GM19438 (cell line): ENCODE measurements at regions not wholly inside any gene's neighbourhood (a gene's known extent, or its start where the extent isn't known, plus 50 kb on each side); places are given as distances from the start of the nearest gene placed in this dataset.
"Not testable (repeated sequence)": the region's sequence is repeated elsewhere in the genome, so short reads cannot be mapped to it uniquely, and the experiment has no call there.

Experiments
- ATAC-seq: cut with Tn5 transposase; IDR thresholded peaks from one replicate; pipeline ENCODE4 v1.9.1; 2021; ENCODE audit warnings: low read depth; ENCODE audit not compliant: unreplicated experiment

DNA sequence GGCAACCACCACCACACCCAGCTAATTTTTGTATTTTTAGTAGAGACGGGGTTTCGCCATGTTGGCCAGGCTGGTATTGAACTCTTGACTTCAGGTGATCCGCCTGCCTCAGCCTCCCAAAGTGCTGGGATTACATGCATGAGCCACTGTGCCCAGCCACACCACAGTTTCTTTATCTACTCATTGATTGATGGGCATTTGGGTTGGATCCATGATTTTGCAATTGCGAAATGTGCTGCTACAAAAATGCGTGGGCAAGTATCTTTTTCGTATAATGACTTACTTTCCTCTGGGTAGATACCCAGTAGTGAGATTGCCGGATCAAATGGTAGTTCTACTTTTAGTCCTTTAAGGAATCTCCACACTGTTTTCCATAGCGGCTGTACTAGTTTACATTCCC, 204.7 kb downstream of the ALDH8A1 start:
- not testable (repeated sequence) for ATAC-seq

DNA sequence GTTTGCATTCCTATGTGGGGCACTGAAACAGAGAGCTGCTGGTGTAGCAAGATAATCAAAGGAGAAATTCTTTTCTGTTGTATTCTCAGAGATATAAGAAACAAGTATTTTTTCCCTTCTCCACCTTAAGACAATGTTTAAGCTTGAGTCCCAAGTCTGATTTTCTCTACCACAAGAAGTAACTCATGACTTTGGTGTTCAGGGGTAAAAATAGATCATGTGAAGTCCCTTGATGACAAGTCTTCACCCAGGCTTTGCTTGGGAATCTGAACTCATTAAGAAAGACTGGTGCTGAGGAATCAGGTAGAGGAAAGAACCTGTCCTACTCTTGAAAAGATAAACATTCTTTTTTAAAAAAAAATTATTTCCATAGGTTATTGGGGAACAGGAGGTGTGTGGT, 205.6 kb downstream of the ALDH8A1 start:
- no peak for ATAC-seq

DNA sequence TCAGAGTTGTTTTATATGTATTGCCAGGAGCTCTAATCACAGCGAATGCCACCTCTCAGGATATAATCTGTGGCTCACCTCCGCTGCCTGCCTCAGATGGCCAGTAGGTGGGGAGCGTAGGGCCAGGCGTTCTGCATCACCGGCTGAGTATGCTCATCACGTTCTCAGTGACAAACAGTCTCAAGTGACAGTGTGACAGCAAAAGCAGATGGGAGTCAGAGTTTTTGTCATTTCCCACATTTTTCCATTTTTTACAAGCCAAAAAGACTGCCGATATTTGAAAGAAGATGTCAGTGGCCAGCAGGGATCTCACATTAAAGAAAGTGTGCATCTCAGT, 208.7 kb downstream of the ALDH8A1 start:
- ATAC-seq, result no peak

DNA sequence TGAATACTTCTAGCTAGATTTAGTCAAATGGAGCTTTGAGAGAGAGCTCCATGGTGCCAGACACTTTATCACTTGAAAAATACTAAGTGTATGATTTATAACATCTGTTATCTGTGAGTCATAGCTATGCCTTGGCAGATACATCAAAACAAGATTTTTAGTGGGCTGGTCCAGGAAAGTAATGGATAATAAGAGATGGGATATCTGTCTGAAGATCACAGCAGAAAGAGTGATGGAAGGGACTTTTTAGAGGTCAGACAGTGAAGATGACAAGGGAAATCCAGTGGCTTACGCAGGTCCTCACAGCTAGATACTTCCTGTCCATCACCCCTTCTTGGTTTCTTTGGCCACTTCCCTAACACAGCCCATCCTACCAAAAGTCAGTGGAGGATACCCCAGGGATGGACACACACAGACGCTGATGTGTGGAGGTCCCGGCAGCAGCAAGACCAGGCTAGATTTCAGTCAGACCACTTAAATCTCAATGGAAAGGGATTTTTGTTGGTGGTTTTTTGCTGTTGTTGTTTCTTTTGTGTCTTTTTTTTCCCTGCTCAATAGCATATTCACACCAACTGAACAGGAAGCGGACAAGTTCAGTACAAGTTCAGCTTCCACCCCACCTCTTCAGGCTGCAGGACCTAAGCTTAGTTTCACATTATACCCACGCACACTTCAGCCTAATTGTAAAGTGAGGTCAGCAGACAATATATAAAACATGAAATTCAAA, 209.3 kb downstream of the ALDH8A1 start:
- ATAC-seq, result no peak

DNA sequence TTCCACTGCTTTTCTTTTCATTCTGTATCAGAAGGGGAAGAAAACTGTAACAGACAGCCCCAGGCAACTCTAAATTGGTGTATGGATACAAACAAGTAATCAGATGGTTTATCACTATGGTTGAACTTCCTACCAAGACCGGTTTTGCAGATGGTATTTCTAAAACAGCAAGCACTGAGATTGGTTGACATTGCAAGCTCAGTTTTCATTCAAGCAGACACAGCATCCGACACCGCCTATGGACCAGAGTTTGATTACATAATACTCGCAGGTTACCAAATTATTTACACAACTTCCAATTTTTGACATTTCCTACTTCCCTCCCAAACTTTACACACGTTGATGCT, 209.9 kb downstream of the ALDH8A1 start:
- no peak for ATAC-seq

DNA sequence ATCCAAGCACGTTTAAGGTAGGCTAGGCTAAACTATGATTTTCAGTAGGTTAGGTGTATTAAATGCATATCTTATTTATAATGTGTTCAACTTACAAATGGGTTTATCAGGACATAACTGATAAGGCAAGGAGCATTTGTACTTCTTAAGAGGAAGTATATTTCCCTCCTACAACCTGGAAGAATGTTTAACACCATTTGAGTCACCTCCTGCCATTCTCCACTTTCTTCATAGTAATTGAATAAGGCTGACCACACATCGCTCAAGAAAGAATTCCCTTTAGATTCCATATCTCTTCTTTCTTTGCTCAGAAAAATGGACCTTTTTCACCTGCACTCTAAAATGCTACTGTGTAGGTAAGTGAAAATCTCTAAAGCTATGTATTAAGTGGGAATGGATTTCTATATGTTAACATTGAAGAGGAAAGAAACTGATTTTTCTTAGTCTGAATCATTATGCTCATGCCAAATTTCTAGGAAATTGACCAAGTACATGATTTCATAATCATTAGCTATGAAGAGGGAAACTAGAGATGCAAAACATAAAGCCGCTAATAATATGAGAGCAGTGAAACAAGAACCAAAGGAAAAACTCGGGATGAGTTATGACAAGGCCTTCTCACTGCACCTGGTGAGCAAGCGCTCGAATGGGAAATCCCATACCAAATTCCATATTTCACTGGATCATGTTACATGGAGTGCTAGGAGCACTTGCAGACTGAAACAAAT, 210.4 kb downstream of the ALDH8A1 start:
- no peak for ATAC-seq

DNA sequence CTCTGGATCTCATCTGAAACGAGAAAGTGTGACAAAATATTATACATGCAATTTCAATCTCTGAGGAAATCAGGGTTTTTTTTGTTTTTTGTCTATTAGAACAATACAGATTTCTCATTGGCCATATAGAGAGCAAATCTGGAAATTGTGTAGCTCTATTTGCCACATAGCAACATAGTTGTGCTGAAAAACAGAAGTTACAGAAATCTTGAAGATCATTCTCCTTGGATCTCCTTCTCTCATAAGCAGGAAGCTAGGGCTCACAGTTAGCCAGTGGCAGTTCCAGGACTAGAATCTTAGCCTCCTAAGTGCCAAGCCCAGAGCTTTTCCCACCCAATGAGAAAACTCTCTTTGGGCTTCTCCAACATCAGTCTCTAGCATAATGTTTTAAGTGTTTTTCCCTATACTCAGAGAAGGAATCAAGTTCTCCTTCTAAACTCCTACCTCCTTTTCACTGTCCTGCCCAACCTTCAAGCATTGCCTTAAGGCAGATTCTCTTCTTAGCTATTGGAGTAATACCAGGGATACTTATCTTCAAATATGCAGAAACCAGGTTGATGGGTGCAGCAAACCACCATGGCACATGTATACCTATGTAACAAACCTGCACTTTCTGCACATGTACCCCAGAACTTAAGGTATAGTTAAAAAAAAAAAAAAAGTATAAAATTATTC, 211.6 kb downstream of the ALDH8A1 start:
- no peak for ATAC-seq

DNA sequence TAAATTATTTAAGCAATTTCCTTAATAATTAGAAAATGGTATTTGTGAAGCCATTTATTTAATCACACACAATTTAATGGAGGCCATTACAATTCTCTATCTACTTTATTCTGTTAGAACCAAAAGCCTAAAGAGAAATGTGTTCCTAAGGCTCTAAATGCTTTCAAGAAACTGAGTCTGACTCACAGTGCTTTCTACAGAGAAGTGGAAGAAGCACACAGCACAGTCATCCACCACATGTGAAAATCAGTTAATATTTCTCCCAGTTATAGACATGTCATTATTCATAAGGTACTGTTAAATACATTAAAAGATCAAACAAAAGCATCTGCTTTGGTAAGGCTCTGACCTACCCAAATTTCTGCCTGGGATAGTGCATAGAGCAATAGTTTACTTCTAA, 214.4 kb downstream of the ALDH8A1 start:
- no peak for ATAC-seq

DNA sequence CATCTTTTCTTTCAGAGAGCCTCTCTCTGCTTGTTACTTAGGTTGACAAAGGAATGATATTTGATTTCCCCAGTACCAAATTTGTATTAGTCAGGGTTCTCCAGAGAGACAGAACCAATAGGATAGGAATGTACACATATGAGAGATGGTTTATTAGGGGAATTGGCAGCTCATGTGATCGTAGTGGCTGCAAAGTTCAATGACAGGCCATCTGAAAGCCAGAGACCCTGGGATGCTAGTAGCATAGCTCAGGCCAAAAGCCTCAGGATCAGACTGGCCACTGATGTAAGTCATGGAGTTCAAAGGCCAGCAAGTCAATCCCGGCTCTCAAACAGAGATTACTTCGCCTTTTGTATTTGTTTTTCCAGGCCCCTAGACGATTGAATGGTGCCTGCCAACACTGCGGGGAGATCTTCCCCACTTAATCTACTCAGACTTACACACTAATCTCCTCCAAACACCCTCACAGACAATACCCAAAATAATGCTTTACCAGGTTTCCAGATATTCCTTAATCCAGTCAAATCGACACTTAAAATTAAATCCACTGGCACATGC, 215.5 kb downstream of the ALDH8A1 start:
- ATAC-seq, result no peak

DNA sequence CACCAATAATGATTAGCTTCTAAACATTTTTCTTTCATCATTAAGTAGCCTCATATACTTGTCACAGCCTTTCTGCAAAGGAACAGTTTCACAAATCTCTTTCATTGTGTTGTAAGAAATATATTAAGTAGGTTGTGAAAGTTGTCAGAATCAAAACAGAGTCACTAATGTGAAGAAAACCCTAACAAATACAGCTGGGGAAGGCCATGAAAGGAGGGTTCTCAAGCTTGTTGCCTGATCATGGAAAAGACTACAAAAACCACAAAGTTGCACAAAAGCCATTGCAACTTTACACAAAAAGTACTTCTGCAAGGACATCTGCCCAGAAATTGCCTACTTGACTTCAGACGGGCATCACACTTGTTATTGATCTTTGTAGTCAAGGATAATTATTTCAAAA, 216.1 kb downstream of the ALDH8A1 start:
- no peak for ATAC-seq

DNA sequence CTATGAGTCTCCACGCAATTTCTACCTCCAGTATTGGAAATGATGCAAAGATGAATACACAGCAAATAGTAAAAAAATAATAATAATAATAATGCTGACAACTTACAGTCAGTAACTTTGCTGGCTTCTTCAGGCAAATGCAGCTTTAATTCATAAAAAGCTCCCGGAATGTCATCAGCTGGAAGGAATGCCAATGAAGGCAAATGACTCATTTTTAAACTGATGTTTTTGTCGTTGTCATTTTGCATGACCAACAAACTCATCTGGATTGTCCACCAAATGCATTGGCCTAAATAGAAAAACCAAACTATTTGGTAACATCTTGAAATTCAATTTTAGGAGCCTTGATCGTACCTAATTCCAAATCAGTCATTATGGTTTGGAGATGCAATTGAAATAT, 217.1 kb downstream of the ALDH8A1 start:
- ATAC-seq, result no peak

DNA sequence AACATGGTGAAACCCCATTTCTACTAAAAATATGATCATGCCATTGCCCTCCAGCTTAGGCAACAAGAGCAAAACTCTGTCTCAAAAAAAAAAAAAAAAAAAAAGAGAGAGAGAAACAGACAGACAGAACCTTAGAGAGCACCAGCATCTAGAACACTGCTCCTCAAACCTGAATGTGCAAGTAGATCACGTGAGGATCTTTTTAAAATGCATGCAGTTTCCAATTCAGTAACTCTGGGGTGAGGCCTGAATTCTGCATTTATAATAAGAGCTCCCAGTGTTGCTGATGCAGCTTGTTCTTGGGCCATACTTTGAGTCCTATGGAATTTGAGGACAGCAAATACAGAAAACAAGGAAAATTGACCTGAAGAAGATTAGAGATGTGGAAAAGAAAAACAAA, 218.3 kb downstream of the ALDH8A1 start:
- ATAC-seq, result no peak

DNA sequence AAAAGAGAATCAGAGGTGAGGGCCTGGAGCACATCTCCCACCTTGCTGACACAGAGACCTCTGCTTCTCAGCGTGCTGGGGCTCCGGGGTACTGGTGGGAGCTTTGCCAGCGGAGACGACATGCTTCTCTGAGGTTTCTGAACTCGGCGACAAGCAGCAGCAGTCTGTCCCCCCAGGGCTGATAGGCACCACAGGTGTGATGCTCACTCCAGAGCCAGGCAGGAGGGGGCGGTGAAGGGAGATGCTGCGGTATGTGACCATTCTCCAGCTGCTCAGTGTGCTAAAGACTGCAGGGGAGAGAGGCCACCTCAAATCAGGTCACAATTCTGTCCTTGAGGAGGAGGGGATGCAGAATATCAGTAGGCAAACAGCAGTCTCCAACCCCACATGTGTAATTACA, 219.9 kb downstream of the ALDH8A1 start:
- no peak for ATAC-seq

DNA sequence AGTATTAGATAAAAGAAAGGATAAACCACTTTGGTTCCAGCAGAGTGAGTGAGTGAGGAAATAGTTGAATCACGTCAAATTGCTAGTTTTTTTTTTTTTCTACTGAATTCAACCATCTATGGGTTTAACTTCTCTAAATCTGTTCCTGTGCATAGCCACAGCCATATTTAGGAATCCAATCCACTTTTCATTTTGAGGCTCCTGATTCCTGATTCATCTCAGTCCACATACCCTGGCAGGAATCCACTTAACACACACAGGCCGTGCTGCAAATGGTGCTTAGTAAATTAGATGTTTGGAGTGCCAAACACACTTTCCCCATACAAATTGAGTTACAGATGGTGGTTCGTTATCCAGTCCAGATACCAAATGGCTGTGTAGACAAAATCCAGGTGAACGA, 220.3 kb downstream of the ALDH8A1 start:
- no peak for ATAC-seq

DNA sequence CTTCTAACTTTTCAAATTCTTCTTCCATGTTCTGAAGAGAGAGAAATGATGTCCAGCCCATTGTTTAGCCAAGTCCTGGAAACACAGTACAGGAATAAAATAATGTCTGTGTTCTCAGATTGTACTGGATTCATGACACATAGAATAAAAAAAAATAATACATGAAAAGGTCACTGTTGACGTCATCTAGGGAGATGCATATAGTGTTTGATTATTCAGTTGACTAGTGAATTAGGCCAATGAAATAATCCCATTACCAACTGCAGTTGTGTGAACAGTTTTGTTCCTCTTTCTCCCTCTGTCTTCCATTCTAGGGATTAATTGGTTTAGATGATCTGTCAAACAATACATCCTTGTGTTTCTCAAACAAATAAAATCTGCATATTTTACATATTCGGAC, 222.8 kb downstream of the ALDH8A1 start:
- ATAC-seq, result no peak

DNA sequence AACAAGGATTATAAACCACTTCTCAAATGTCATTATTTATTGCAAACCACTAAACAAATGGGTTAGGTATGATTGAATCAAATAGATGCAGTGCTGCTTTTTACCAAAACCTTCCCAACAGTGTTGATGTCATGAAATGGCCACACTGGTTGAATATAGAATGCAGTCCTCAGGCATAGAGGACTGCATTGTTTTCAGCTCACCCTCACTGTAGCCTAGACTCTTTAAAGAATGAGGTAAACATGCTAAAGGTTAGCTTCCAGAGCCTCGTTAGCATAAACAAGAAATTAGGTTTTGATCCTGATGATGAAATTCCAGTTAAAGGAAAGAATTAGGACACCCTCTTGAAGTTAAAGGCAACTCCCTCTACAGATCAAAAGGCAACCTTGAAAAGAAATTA, 224.3 kb downstream of the ALDH8A1 start:
- ATAC-seq, result no peak

DNA sequence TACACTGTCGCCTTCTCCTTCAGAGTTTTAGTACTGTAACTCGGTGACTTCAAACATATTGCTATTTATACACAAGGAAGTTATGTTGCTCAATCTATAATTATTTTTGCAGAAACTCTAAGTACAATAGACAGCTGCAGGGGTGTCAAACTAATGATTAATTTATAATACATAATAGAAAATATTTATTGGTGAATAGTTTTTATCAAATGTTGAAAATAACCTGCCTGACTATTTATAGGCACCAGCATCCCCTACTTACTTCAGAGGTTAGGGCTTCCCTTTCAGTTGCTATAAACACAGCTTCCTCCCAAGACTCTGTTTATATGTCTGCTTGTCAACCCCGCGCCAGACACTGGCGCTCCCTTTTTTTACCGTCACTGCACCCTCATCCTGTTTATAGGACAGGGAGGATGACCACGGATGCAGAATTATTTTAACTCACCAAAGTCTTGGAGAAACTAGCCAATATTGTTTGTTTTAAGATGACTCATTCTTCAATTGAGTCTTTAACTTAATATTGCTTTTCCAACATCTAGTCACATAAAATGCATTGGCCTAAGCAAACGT, 225.0 kb downstream of the ALDH8A1 start:
- ATAC-seq, result no peak

DNA sequence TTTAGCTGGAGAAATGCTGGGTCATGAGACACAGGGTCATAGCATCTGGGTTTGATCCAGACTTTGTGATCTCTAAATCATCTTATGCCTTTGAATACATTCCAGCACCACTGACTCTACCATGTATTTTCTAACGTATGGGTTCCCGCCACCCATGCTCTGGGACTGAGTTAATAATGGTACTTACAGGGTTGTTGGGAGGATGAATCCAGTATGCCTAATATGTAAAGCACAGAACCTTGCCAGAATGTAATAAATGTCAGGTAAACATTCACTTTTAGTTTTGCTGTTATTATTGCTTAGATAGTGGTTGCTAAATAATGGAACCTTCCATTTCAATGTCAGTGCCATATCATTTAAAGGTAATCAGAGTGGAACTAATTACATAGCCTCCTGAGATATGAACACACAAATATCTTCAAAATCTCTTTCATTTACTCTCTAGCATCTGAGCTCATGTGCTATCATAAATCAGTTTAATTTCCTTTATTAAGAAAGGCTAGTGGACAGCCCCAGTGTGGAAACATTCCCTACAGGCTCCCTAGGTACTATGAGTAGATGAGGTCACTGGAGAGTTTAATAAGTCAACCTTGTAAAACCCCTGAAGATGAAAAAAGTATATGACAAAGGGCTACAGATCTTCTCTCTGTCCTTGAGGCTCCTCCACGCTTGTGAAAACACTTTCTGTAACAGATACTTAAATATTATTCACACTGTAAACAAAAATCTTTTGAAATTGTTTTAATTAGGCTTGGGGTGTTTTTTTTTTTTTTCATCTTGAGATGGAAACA, 226.6 kb downstream of the ALDH8A1 start:
- no peak for ATAC-seq

DNA sequence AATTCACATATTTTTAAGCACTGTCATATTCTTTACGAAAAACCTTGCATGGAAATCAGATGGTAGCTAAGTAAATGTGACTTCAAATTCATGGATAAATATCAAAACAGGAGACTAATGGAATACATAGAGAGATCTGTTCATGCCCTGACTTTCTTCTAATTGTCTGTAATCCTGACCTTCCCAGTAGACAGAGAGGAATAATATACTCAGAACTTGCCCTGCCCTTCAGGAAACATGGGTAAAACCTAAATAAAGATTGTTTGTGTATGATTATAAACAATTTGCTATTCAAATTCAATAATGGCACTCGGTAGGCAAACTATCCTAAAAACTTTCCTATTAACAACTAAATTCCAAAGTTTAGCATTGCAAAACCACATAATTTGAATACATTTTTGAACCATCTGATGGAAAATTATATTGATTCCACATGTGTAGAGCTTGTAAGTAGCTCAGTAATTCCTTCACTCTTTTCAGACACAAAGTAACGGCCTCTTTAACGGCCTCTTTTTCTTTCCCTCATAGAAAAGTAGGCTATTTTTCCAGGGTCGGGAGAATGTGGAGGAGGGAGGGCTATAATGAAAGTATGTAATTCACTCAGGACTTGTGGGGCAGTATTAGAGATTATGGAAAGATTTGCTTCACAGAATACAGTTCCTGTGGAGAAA, 227.6 kb downstream of the ALDH8A1 start:
- ATAC-seq, result no peak

DNA sequence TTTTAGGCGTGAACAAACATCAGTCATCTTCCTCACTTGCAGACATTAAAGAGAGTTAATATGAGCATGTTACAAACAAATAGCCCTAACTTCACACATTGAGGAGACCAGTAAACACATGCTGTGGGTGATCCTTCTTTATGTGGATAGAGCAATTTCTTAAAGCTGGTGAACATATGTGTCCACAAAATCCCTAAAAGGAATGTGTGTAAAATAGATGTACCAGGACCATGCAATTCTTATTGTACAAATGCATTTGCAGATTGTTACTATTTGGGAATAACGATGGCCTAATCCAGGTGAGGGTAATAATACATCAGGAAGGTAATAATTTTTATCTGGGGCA, 228.9 kb downstream of the ALDH8A1 start:
- no peak for ATAC-seq
